ENCODE measurements at regions not wholly inside any gene's neighbourhood (a gene's known extent, or its start where the extent isn't known, plus 50 kb on each side); places are given as distances from the start of the nearest gene placed in this dataset.

DNA sequence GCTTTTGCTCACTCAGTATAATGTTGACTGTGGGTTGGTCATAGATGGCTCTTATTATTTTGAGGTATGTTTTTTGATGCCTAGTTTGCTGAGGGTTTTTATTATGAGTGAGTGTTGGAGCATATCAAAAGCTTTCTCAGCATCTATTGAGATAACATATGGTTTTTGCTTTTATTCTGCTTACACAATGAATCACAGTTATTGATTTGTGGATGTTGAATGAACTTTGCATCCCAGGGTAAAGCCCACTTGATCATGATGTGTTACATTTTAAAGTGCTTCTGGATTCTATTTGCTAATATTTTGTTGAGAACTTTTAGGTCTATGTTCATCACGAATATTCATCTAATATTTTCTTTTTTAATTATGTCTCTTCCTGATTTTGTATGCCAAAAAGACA, 1260.3 kb downstream of the TMEM121 start (continued):
- TF ChIP-seq CHD1 (IDR thresholded peaks at IDR 0.05; ENCODE audit: low read depth, low read length) (no peak), GTF2F1 (IDR thresholded peaks at IDR 0.05; ENCODE audit: borderline replicate concordance, low read depth, low read length) (no peak), CBX8 (IDR thresholded peaks at IDR 0.05; ENCODE audit: borderline replicate concordance, low read depth, low read length) (no peak)

Measured in H1 (cell line).